ENCODE measurements at regions not wholly inside any gene's neighbourhood (a gene's known extent, or its start where the extent isn't known, plus 50 kb on each side); places are given as distances from the start of the nearest gene placed in this dataset.

DNA sequence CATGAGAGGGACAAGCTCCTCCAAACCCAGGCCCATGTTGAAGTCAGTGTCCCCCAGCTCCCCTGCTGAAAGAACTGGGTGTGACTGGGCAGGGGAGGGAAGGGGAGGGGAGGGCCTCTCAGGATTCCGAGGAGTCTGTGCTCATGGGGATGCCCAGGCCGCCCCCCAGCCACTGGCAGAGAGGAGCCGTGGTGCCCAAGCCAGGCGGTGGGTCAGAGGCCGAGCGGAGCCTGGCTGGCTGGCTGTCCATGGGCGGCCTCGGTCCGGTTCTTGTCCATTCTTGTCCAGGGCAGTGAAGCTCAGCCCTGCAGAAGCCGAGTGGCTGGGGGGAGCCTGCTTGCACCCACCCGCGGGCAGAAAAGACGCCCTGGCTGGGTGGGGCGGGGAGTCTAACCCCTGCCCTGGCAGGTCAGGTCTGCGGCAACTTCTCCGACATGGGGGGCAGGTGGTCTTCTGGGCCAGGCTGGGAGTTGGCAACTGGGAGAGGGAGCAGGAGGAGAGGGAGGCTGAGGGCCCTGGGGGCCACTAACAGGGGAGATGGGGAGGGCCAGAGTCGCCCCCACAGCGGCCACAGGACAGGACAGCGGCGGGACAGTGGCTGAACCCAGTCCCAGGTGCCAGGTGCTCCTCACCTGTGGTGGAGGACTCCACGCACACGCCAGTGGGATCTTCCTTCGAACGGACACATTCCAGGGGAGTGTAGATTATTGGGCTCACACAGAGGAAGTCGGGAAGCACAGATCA is 54.1 kb downstream of the FOXL3 start:
- no peak for ATAC-seq
- Histone ChIP-seq H3K4me1 (ENCODE audit: control insufficient read depth in 1 of 2, insufficient read depth in 2 of 2, low read length in 2 of 2) (no peaks in the 10 kb centered on the region), H3K36me3 (ENCODE audit: control insufficient read depth in 1 of 2, insufficient read depth in 2 of 2, low read length in 2 of 2) (no peaks in the 10 kb centered on the region), H3K27me3 (ENCODE audit: insufficient read depth, low read length) (no peaks in the 10 kb centered on the region), H3K9me3 (ENCODE audit: control insufficient read depth in 1 of 2, insufficient read depth in 1 of 2, low read depth in 1 of 2, low read length in 2 of 2) (no peaks in the 10 kb centered on the region), H2AFZ (ENCODE audit: low read depth, low read length, poor library complexity, severe bottlenecking) (no peak overlapping the region), H3K9me2 (ENCODE audit: insufficient read depth) (no peaks in the 10 kb centered on the region), H3K79me2 (ENCODE audit: insufficient read depth, low read length) (no peaks in the 10 kb centered on the region), H3K4me2 (ENCODE audit: low read length) (no peak overlapping the region), H3K27ac (ENCODE audit: low read depth, low read length) (no peak overlapping the region), H3K9ac (ENCODE audit: low read length) (no peak overlapping the region), H4K20me1 (ENCODE audit: insufficient read depth) (no peaks in the 10 kb centered on the region), H3K4me3 (replicated peaks in 1 of 2; ENCODE audit: low read depth in 1 of 2, low read length in 2 of 2) (no peak overlapping the region)
- no peak for DNase-seq (ENCODE audit: low read depth, low spot score)
- BruUV-seq (replicated peaks): no TSS peak
- CTCF ChIA-PET: no interaction called here
- intact Hi-C loops (cut with micrococcal nuclease): no loop called here
- POLR2A ChIA-PET: no interaction called here
- RAD21 ChIA-PET (ENCODE audit: low non-redundant PET in 1 of 2, low total read pairs in 2 of 2, uncharacterized antibody in 2 of 2, unreplicated experiment in 2 of 2): no interaction called here
- TF ChIP-seq, protein P1, sequence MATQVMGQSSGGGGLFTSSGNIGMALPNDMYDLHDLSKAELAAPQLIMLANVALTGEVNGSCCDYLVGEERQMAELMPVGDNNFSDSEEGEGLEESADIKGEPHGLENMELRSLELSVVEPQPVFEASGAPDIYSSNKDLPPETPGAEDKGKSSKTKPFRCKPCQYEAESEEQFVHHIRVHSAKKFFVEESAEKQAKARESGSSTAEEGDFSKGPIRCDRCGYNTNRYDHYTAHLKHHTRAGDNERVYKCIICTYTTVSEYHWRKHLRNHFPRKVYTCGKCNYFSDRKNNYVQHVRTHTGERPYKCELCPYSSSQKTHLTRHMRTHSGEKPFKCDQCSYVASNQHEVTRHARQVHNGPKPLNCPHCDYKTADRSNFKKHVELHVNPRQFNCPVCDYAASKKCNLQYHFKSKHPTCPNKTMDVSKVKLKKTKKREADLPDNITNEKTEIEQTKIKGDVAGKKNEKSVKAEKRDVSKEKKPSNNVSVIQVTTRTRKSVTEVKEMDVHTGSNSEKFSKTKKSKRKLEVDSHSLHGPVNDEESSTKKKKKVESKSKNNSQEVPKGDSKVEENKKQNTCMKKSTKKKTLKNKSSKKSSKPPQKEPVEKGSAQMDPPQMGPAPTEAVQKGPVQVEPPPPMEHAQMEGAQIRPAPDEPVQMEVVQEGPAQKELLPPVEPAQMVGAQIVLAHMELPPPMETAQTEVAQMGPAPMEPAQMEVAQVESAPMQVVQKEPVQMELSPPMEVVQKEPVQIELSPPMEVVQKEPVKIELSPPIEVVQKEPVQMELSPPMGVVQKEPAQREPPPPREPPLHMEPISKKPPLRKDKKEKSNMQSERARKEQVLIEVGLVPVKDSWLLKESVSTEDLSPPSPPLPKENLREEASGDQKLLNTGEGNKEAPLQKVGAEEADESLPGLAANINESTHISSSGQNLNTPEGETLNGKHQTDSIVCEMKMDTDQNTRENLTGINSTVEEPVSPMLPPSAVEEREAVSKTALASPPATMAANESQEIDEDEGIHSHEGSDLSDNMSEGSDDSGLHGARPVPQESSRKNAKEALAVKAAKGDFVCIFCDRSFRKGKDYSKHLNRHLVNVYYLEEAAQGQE (IDR thresholded peaks at IDR 0.05; ENCODE audit: low read depth): no peak
- no peak for TF ChIP-seq SIN3A (IDR thresholded peaks at IDR 0.05; ENCODE audit: low read depth)
- no peak for TF ChIP-seq POLR2A (IDR thresholded peaks at IDR 0.05; ENCODE audit: borderline replicate concordance, extremely low read depth, insufficient read depth, insufficient read length)
- no peak for TF ChIP-seq YY1 (IDR thresholded peaks at IDR 0.05; ENCODE audit: extremely low read depth, insufficient replicate concordance, low read depth, low read length)
- TF ChIP-seq ELF1 (IDR thresholded peaks at IDR 0.05; ENCODE audit: borderline replicate concordance, low read depth): no peak
- TF ChIP-seq, protein P2, sequence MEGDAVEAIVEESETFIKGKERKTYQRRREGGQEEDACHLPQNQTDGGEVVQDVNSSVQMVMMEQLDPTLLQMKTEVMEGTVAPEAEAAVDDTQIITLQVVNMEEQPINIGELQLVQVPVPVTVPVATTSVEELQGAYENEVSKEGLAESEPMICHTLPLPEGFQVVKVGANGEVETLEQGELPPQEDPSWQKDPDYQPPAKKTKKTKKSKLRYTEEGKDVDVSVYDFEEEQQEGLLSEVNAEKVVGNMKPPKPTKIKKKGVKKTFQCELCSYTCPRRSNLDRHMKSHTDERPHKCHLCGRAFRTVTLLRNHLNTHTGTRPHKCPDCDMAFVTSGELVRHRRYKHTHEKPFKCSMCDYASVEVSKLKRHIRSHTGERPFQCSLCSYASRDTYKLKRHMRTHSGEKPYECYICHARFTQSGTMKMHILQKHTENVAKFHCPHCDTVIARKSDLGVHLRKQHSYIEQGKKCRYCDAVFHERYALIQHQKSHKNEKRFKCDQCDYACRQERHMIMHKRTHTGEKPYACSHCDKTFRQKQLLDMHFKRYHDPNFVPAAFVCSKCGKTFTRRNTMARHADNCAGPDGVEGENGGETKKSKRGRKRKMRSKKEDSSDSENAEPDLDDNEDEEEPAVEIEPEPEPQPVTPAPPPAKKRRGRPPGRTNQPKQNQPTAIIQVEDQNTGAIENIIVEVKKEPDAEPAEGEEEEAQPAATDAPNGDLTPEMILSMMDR (IDR thresholded peaks at IDR 0.05 in 2 of 3, conservative IDR thresholded peaks at IDR 0.05 in 1 of 3; ENCODE audit: borderline replicate concordance in 1 of 3, insufficient read depth in 1 of 3, low read depth in 2 of 3, low read length in 2 of 3): no peak
- TF ChIP-seq CEBPB (IDR thresholded peaks at IDR 0.05; ENCODE audit: low read depth): no peak
- no peak for TF ChIP-seq POLR2AphosphoS5 (IDR thresholded peaks at IDR 0.05; ENCODE audit: low read depth, low read length)
- TF ChIP-seq TCF7L2 (IDR thresholded peaks at IDR 0.05; ENCODE audit: borderline replicate concordance, extremely low read depth, insufficient read depth, insufficient read length): no peak
- TF ChIP-seq SP1 (IDR thresholded peaks at IDR 0.05; ENCODE audit: low read depth): no peak
- no peak for TF ChIP-seq EGR1 (IDR thresholded peaks at IDR 0.05; ENCODE audit: low read depth)
- TF ChIP-seq, protein P3, sequence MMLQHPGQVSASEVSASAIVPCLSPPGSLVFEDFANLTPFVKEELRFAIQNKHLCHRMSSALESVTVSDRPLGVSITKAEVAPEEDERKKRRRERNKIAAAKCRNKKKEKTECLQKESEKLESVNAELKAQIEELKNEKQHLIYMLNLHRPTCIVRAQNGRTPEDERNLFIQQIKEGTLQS (IDR thresholded peaks at IDR 0.05): no peak
